SK-N-SH (cell line): ENCODE measurements at regions not wholly inside any gene's neighbourhood (a gene's known extent, or its start where the extent isn't known, plus 50 kb on each side); places are given as distances from the start of the nearest gene placed in this dataset.

Source experiments
- CTCF ChIA-PET: fragments of 300-600, 350-600 bp; formaldehyde crosslinking; extraction: SDS; loops from one replicate; lab custom pipeline; 2021; lab: Yijun Ruan, JAX
- POLR2A ChIA-PET: fragments of 350-600 bp; sonication (Branson Sonifier 250); formaldehyde crosslinking; extraction: SDS; loops from one replicate; lab custom pipeline; 2020; ENCODE audit warnings: antibody characterized with exemption, inconsistent platforms; lab: Yijun Ruan, JAX
- DNase-seq: peaks from one replicate; pipeline ENCODE4 v3.0.0; 2012
- H2AFZ ChIP-seq: fragments of 200-600 bp; sonication (generic); 2 replicates; pipeline ENCODE4 v1.8.1; 2016; ENCODE audit warnings: antibody characterized with exemption, mild to moderate bottlenecking, low read depth
- H3F3A ChIP-seq: fragments of 200-600 bp; sonication (generic); replicated peaks from 2 replicates; pipeline ENCODE3; 2016; ENCODE audit warnings: antibody characterized with exemption, mild to moderate bottlenecking; ENCODE audit not compliant: insufficient read depth
- H3K27ac ChIP-seq, 2 experiments: fragments of 200-500 bp in 1 of 2; fragments of 200-600 bp in 1 of 2; sonication (Bioruptor generic) in 1 of 2; sonication (generic), shearing (Covaris generic) in 1 of 2; 2 replicates each; pipeline versions ENCODE4 v1.5.1 to v1.6.1; 2014 to 2016; ENCODE audit warnings: low read depth in 2 of 2, inconsistent platforms in 1 of 2, low read length in 1 of 2, mild to moderate bottlenecking in 1 of 2, mixed read lengths in 1 of 2
- H3K27me3 ChIP-seq: fragments of 200-600 bp; sonication (generic), shearing (Covaris generic); 2 replicates; pipeline ENCODE4 v1.6.1; 2016; ENCODE audit warnings: mixed run types; ENCODE audit not compliant: insufficient read depth
- H3K36me3 ChIP-seq, 2 experiments: fragments of 200-500 bp in 1 of 2; fragments of 200-600 bp in 1 of 2; sonication (Bioruptor generic) in 1 of 2; sonication (generic) in 1 of 2; replicated peaks in 1 of 2; 2 replicates each; pipeline versions ENCODE3 to v1.5.1; 2014 to 2016; ENCODE audit warnings: low read length in 1 of 2, mild to moderate bottlenecking in 1 of 2; ENCODE audit not compliant: insufficient read depth in 2 of 2, control insufficient read depth in 1 of 2
- H3K4me1 ChIP-seq, 2 experiments: fragments of 200-500 bp in 1 of 2; fragments of 200-600 bp in 1 of 2; sonication (Bioruptor generic) in 1 of 2; sonication (generic), shearing (Covaris generic) in 1 of 2; 2 replicates each; pipeline versions ENCODE4 v1.5.1 to v1.6.1; 2014 to 2016; ENCODE audit warnings: low read depth in 1 of 2, low read length in 1 of 2, mixed run types in 1 of 2; ENCODE audit not compliant: insufficient read depth in 2 of 2, control insufficient read depth in 1 of 2
- H3K4me2 ChIP-seq: fragments of 200-600 bp; sonication (generic), shearing (Covaris generic); 2 replicates; pipeline ENCODE4 v1.6.1; 2017; ENCODE audit warnings: mixed run types
- H3K4me3 ChIP-seq, 2 experiments: fragments of 200-500 bp in 1 of 2; fragments of 200-600 bp in 1 of 2; sonication (Bioruptor generic) in 1 of 2; sonication (generic), shearing (Covaris generic) in 1 of 2; 2 replicates each; pipeline versions ENCODE4 v1.5.1 to v1.8.1; 2014 to 2016; ENCODE audit warnings: low read depth in 2 of 2, inconsistent platforms in 1 of 2, low read length in 1 of 2, mild to moderate bottlenecking in 1 of 2, mixed read lengths in 1 of 2, moderate library complexity in 1 of 2
- H3K79me2 ChIP-seq: fragments of 200-600 bp; sonication (generic); 2 replicates; pipeline ENCODE4 v1.8.1; 2017; ENCODE audit warnings: mild to moderate bottlenecking; ENCODE audit not compliant: insufficient read depth
- H3K9ac ChIP-seq: fragments of 200-600 bp; sonication (generic); 2 replicates; pipeline ENCODE4 v1.6.1; 2017; ENCODE audit warnings: mixed run types
- H3K9me2 ChIP-seq: fragments of 200-600 bp; sonication (generic); 2 replicates; pipeline ENCODE4 v1.6.1; 2017; ENCODE audit warnings: mixed run types
- H3K9me3 ChIP-seq: fragments of 200-600 bp; sonication (generic); 2 replicates; pipeline ENCODE4 v1.6.1; 2017; ENCODE audit warnings: mixed run types, mild to moderate bottlenecking, moderate library complexity
- H4K20me1 ChIP-seq: fragments of 200-600 bp; sonication (generic); 2 replicates; pipeline ENCODE4 v1.6.1; 2017; ENCODE audit warnings: mild to moderate bottlenecking, mixed run types; ENCODE audit not compliant: insufficient read depth
- CHD2 ChIP-seq: fragments of 150-350 bp; IDR thresholded peaks from 2 replicates; pipeline ENCODE4 v1.6.1; 2018; ENCODE audit warnings: low read length; ENCODE audit not compliant: partially characterized antibody
- CTCF ChIP-seq: fragments of 200-600 bp; sonication (generic); IDR thresholded peaks from 2 replicates; pipeline ENCODE4 v1.6.1; 2017; ENCODE audit warnings: antibody characterized with exemption, mild to moderate bottlenecking, moderate library complexity
- ELF1 ChIP-seq: IDR thresholded peaks from 2 replicates; pipeline ENCODE4 v1.4.0; 2012
- FOXJ3 ChIP-seq: sonication (generic); formaldehyde crosslinking; IDR thresholded peaks from 2 replicates; pipeline ENCODE4 v1.5.1; 2020; ENCODE audit warnings: mild to moderate bottlenecking, missing genetic modification reagents
- GATA2 ChIP-seq: sonication (generic); formaldehyde crosslinking; IDR thresholded peaks from 2 replicates; pipeline ENCODE4 v1.5.0; 2020; ENCODE audit warnings: mild to moderate bottlenecking, missing genetic modification reagents
- MEF2A ChIP-seq: IDR thresholded peaks from 2 replicates; pipeline ENCODE4 v1.4.0; 2012; ENCODE audit warnings: low read depth, borderline replicate concordance
- NFIC ChIP-seq: IDR thresholded peaks from 2 replicates; pipeline ENCODE4 v1.4.0; 2012; ENCODE audit warnings: borderline replicate concordance
- NRF1 ChIP-seq: IDR thresholded peaks from 2 replicates; pipeline ENCODE4 v1.6.1; 2012; ENCODE audit warnings: low read depth, mild to moderate bottlenecking, low read length
- POLR2AphosphoS5 ChIP-seq: IDR thresholded peaks from 2 replicates; pipeline ENCODE4 v1.6.1; 2012; ENCODE audit warnings: low read depth, low read length
- REST ChIP-seq: IDR thresholded peaks from 2 replicates; pipeline ENCODE4 v1.6.1; 2012; ENCODE audit warnings: mild to moderate bottlenecking, low read depth, low read length, moderate library complexity
- RXRA ChIP-seq: IDR thresholded peaks from 2 replicates; pipeline ENCODE4 v1.4.0; 2012; ENCODE audit warnings: low read depth, mild to moderate bottlenecking, borderline replicate concordance
- TEAD4 ChIP-seq: IDR thresholded peaks from 2 replicates; pipeline ENCODE4 v1.4.0; 2012; ENCODE audit warnings: mild to moderate bottlenecking, borderline replicate concordance; ENCODE audit not compliant: insufficient read depth
- USF2 ChIP-seq: fragments of 150-350 bp; IDR thresholded peaks from 2 replicates; pipeline ENCODE4 v1.6.1; 2017; ENCODE audit warnings: antibody characterized with exemption, low read length, low read depth, borderline replicate concordance
- YY1 ChIP-seq: IDR thresholded peaks from 2 replicates; pipeline ENCODE4 v1.4.0; 2012; ENCODE audit warnings: low read depth, mild to moderate bottlenecking
- ZBTB33 ChIP-seq: IDR thresholded peaks from 2 replicates; pipeline ENCODE4 v1.4.0; 2012; ENCODE audit warnings: low read depth, borderline replicate concordance
- WGBS: methylation state at CpG from one replicate; pipeline ENCODE4 v1.1.6; 2017; ENCODE audit warnings: low lambda C conversion rate; 5-methylcytosine and 5-hydroxymethylcytosine counted together

GRCh38 chr4:96969455-96969854 lies 1129.6 kb downstream of the PDHA2 start:
- DNase-seq: no peak
- no peaks in the 10 kb centered on the region for H3K9me3 ChIP-seq
- no peaks in the 10 kb centered on the region for H3K79me2 ChIP-seq
- no peak overlapping the region for H3K27ac ChIP-seq
- H3K4me2 ChIP-seq: no peak overlapping the region
- TF ChIP-seq POLR2AphosphoS5: no peak
- no peak for TF ChIP-seq TEAD4
- TF ChIP-seq NRF1: no peak
- no peak for TF ChIP-seq GATA2 (CRISPR knock-in tag)
- TF ChIP-seq NFIC: no peak
- no peak for TF ChIP-seq RXRA
- TF ChIP-seq ELF1: no peak
- no peak for TF ChIP-seq CTCF
- no peak for TF ChIP-seq REST
- no peak for TF ChIP-seq CHD2
- TF ChIP-seq YY1: no peak
- TF ChIP-seq FOXJ3 (CRISPR knock-in tag): no peak
- no peak for TF ChIP-seq MEF2A
- TF ChIP-seq ZBTB33: no peak
- TF ChIP-seq USF2: no peak
- TF ChIP-seq, all 33 proteins: peak for 0
- no peaks in the 10 kb centered on the region for H3K27me3 ChIP-seq
- H3K4me1 ChIP-seq: no peaks in the 10 kb centered on the region
- WGBS: 56% methylated on average over 1 of the region's 1 CpG
- ChIA-PET CTCF (interaction anchor here (1.1 kb wide), 1 partner anchor 14 kb away, joined by 3 read pairs; no protein-coding TSS in a partner anchor), POLR2A (no interaction called here)
- no peaks in the 10 kb centered on the region for H3F3A ChIP-seq
- H4K20me1 ChIP-seq: no peaks in the 10 kb centered on the region
- no peaks in the 10 kb centered on the region for H3K9me2 ChIP-seq
- no peak overlapping the region for H3K9ac ChIP-seq
- no peak overlapping the region for H2AFZ ChIP-seq
- H3K4me3 ChIP-seq: no peak overlapping the region
- H3K36me3 ChIP-seq: no peaks in the 10 kb centered on the region
